HCT116 (cell line): ENCODE measurements at regions not wholly inside any gene's neighbourhood (a gene's known extent, or its start where the extent isn't known, plus 50 kb on each side); places are given as distances from the start of the nearest gene placed in this dataset.

Experiments
- ATAC-seq: fragments of 200-7000 bp; cut with Tn5 transposase; 2 replicates; pipeline ENCODE4 v1.9.1; 2020; ENCODE audit warnings: mild to moderate bottlenecking, moderate library complexity
- BruUV-seq: library from RNA; stranded (reverse); fragments of 400-500 nt; replicated peaks from 2 replicates; lab custom pipeline; 2021; lab: Mats Ljungman, UMichigan
- CTCF ChIA-PET: fragments of 300-600 bp; sonication (Branson Sonifier 250); formaldehyde crosslinking; loops from one replicate; lab custom pipeline; 2021; ENCODE audit warnings: antibody characterized with exemption; lab: Charles Lee
- POLR2A ChIA-PET: fragments of 300-600, 350-600 bp; sonication (Branson Sonifier 250); formaldehyde crosslinking; loops from one replicate; lab custom pipeline; 2021; ENCODE audit warnings: antibody characterized with exemption; lab: Charles Lee
- RAD21 ChIA-PET, 2 experiments: fragments of 300-600 bp; sonication (Branson Sonifier 250); formaldehyde crosslinking; loops; one replicate each; lab custom pipeline; 2023; ENCODE audit warnings: low total read pairs in 2 of 2; ENCODE audit not compliant: uncharacterized antibody in 2 of 2, unreplicated experiment in 2 of 2, low non-redundant PET in 1 of 2; lab: Charles Lee
- DNase-seq: peaks from one replicate; pipeline ENCODE4 v3.0.0-alpha.2; 2010; ENCODE audit warnings: low read depth, low spot score
- H2AFZ ChIP-seq: fragments of 200-600 bp; shearing (Covaris generic), sonication (generic); 2 replicates; pipeline ENCODE4 v1.6.1; 2017; ENCODE audit warnings: low read depth, mixed run types, mixed read lengths, antibody characterized with exemption, low read length; ENCODE audit not compliant: poor library complexity, severe bottlenecking
- H3K27ac ChIP-seq: 2 replicates; pipeline ENCODE4 v1.5.1; 2012; ENCODE audit warnings: low read depth, low read length
- H3K27me3 ChIP-seq: fragments of 200-600 bp; sonication (generic); 2 replicates; pipeline ENCODE4 v1.6.1; 2016; ENCODE audit warnings: mixed run types, low read length, mixed read lengths; ENCODE audit not compliant: insufficient read depth
- H3K36me3 ChIP-seq, 2 experiments: fragments of 200-500 bp in 1 of 2; fragments of 200-600 bp in 1 of 2; sonication (Bioruptor generic) in 1 of 2; sonication (generic) in 1 of 2; 2 replicates each; pipeline versions ENCODE4 v1.5.1 to v1.6.1; 2014 to 2016; ENCODE audit warnings: low read length in 2 of 2, inconsistent platforms in 1 of 2, mixed read lengths in 1 of 2, mixed run types in 1 of 2; ENCODE audit not compliant: insufficient read depth in 2 of 2, control insufficient read depth in 1 of 2
- H3K4me1 ChIP-seq, 2 experiments: fragments of 200-600 bp in 1 of 2; sonication (generic) in 1 of 2; 2 replicates each; pipeline versions ENCODE4 v1.5.1 to v1.6.1; 2012 to 2017; ENCODE audit warnings: low read length in 2 of 2, inconsistent platforms in 1 of 2, mild to moderate bottlenecking in 1 of 2, mixed read lengths in 1 of 2, mixed run types in 1 of 2, moderate library complexity in 1 of 2; ENCODE audit not compliant: insufficient read depth in 2 of 2, control insufficient read depth in 1 of 2
- H3K4me2 ChIP-seq: fragments of 200-600 bp; sonication (generic); 2 replicates; pipeline ENCODE4 v1.6.1; 2017; ENCODE audit warnings: mixed run types, low read length, mixed read lengths
- H3K4me3 ChIP-seq, 2 experiments: fragments of 200-600 bp in 1 of 2; sonication (generic) in 1 of 2; replicated peaks in 1 of 2; 2 replicates each; pipeline ENCODE4 v1.5.1; 2011 to 2016; ENCODE audit warnings: low read length in 2 of 2, control low read depth in 1 of 2, low read depth in 1 of 2, mild to moderate bottlenecking in 1 of 2, mixed read lengths in 1 of 2, mixed run types in 1 of 2
- H3K79me2 ChIP-seq: fragments of 200-600 bp; sonication (generic); 2 replicates; pipeline ENCODE4 v1.6.1; 2017; ENCODE audit warnings: mild to moderate bottlenecking, mixed run types, low read length, moderate library complexity, mixed read lengths; ENCODE audit not compliant: insufficient read depth
- H3K9ac ChIP-seq: fragments of 200-600 bp; sonication (generic); 2 replicates; pipeline ENCODE4 v1.6.1; 2016; ENCODE audit warnings: low read length, mixed read lengths
- H3K9me2 ChIP-seq: fragments of 200-600 bp; sonication (generic), shearing (Covaris generic); 2 replicates; pipeline ENCODE4 v1.6.1; 2017; ENCODE audit warnings: mixed run types, mild to moderate bottlenecking, moderate library complexity; ENCODE audit not compliant: insufficient read depth
- H3K9me3 ChIP-seq, 2 experiments: fragments of 200-500 bp in 1 of 2; fragments of 200-600 bp in 1 of 2; sonication (Bioruptor generic) in 1 of 2; sonication (generic) in 1 of 2; 2 replicates each; pipeline ENCODE4 v1.6.1; 2014 to 2017; ENCODE audit warnings: low read length in 2 of 2, mixed read lengths in 2 of 2, inconsistent platforms in 1 of 2, low read depth in 1 of 2, mild to moderate bottlenecking in 1 of 2, mixed run types in 1 of 2, moderate library complexity in 1 of 2; ENCODE audit not compliant: control insufficient read depth in 1 of 2, insufficient read depth in 1 of 2
- H4K20me1 ChIP-seq: fragments of 200-600 bp; sonication (generic), shearing (Covaris generic); 2 replicates; pipeline ENCODE4 v1.6.1; 2017; ENCODE audit warnings: mixed run types, mild to moderate bottlenecking, moderate library complexity; ENCODE audit not compliant: insufficient read depth
- CBX3 ChIP-seq: IDR thresholded peaks from 2 replicates; pipeline ENCODE4 v1.6.1; 2012; ENCODE audit warnings: low read depth
- CEBPB ChIP-seq: IDR thresholded peaks from 2 replicates; pipeline ENCODE4 v1.6.1; 2012; ENCODE audit warnings: low read depth
- ELF1 ChIP-seq: IDR thresholded peaks from 2 replicates; pipeline ENCODE4 v1.6.1; 2012; ENCODE audit warnings: low read depth, borderline replicate concordance
- EZH2phosphoT487 ChIP-seq: fragments of 200-600 bp; IDR thresholded peaks from 2 replicates; pipeline ENCODE4 v1.6.1; 2018; ENCODE audit warnings: antibody characterized with exemption, borderline replicate concordance
- FOSL1 ChIP-seq: IDR thresholded peaks from 2 replicates; pipeline ENCODE4 v1.6.1; 2012; ENCODE audit warnings: low read depth
- JUND ChIP-seq: IDR thresholded peaks from 2 replicates; pipeline ENCODE4 v1.6.1; 2012
- MAX ChIP-seq: IDR thresholded peaks from 2 replicates; pipeline ENCODE4 v1.6.1; 2012
- RAD21 ChIP-seq: IDR thresholded peaks from 2 replicates; pipeline ENCODE4 v1.6.1; 2012; ENCODE audit warnings: low read depth, mild to moderate bottlenecking
- SP1 ChIP-seq: IDR thresholded peaks from 2 replicates; pipeline ENCODE4 v1.6.1; 2012; ENCODE audit warnings: low read depth
- ZBTB33 ChIP-seq: IDR thresholded peaks from 2 replicates; pipeline ENCODE4 v1.6.1; 2011; ENCODE audit warnings: mild to moderate bottlenecking, low read length, moderate library complexity; ENCODE audit not compliant: insufficient replicate concordance; ENCODE audit errors: extremely low read depth
- ZNF274 ChIP-seq: fragments of 200-500 bp; sonication (Bioruptor generic); IDR thresholded peaks from 2 replicates; pipeline ENCODE4 v1.6.1; 2014; ENCODE audit warnings: mild to moderate bottlenecking, low read depth, low read length, inconsistent platforms
- intact Hi-C: fragments of 100-400 bp; cut with micrococcal nuclease; formaldehyde crosslinking; loops from 2 replicates; pipeline ENCODE4 v1.10.0; 2022

DNA sequence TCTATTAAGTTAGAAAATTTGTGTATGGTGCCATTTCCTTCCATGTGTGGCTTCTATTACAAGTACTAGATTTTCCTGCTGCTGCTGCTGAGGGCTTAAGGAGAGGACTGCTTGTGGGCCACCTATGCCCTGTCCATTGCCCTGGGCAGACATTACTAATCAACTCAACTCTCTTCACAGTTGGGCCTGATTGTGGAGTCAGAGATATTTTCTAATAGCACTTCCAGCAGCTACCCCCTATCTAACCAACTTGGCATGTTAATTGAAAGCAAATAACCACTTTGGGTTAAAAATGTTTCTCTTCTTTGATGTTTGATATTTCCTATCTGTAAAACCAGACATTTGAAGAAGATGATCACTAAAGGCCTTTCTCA is 242.0 kb downstream of the EDEM1 start:
- no peaks in the 10 kb centered on the region for H3K79me2 ChIP-seq
- H3K9me3 ChIP-seq: no peaks in the 10 kb centered on the region
- H2AFZ ChIP-seq: no peak overlapping the region
- no peaks in the 10 kb centered on the region for H3K27me3 ChIP-seq
- ChIA-PET CTCF (no interaction called here), POLR2A (no interaction called here), RAD21 (no interaction called here)
- H3K9ac ChIP-seq: no peak overlapping the region
- H3K27ac ChIP-seq: no peak overlapping the region
- no peak overlapping the region for H3K4me2 ChIP-seq
- no peak for ATAC-seq
- no peaks in the 10 kb centered on the region for H3K9me2 ChIP-seq
- H4K20me1 ChIP-seq: no peaks in the 10 kb centered on the region
- TF ChIP-seq RAD21: no peak
- TF ChIP-seq CBX3: no peak
- TF ChIP-seq FOSL1: no peak
- TF ChIP-seq SP1: no peak
- no peak for TF ChIP-seq ZNF274
- no peak for TF ChIP-seq EZH2phosphoT487
- no peak for TF ChIP-seq ZBTB33
- TF ChIP-seq MAX: no peak
- TF ChIP-seq ELF1: no peak
- TF ChIP-seq CEBPB: no peak
- TF ChIP-seq JUND: no peak
- H3K4me1 ChIP-seq: peaks cover 0 to 4% of the 10 kb centered on the region in 2 experiments; a peak in 1 of 4 replicates
- H3K36me3 ChIP-seq: no peaks in the 10 kb centered on the region
- no peak overlapping the region for H3K4me3 ChIP-seq
- BruUV-seq: no TSS peak
- intact Hi-C loops: loop anchor here (10.0 kb wide), 1 partner anchor 1365 kb away; no protein-coding TSS in a partner anchor
- DNase-seq: no peak
